ENCODE measurements at regions not wholly inside any gene's neighbourhood (a gene's known extent, or its start where the extent isn't known, plus 50 kb on each side); places are given as distances from the start of the nearest gene placed in this dataset.

- Histone ChIP-seq H2AFZ (ENCODE audit: low read depth, low read length, severe bottlenecking) (no peak overlapping the region), H3K27ac (ENCODE audit: low read depth, low read length) (no peak overlapping the region), H3K27me3 (ENCODE audit: low read length) (peaks cover 5% of the 10 kb centered on the region; the same call in 1 of the 2 replicates), H3K9me2 (replicated peaks; ENCODE audit: insufficient read depth, low read length) (no peaks in the 10 kb centered on the region), H3K4me2 (ENCODE audit: low read depth, low read length, poor library complexity, severe bottlenecking) (no peak overlapping the region), H4K20me1 (ENCODE audit: low read depth, low read length) (no peaks in the 10 kb centered on the region), H3K9ac (ENCODE audit: low read length) (no peak overlapping the region), H3K4me3 (ENCODE audit: insufficient read depth, low read length, poor library complexity, severe bottlenecking) (no peak overlapping the region), H3F3A (ENCODE audit: insufficient read depth) (no peaks in the 10 kb centered on the region), H3K36me3 (ENCODE audit: low read length) (no peaks in the 10 kb centered on the region), H3K9me3 (ENCODE audit: insufficient read depth, low read length) (no peaks in the 10 kb centered on the region), H3K79me2 (ENCODE audit: insufficient read depth, low read length) (no peaks in the 10 kb centered on the region)
- TF ChIP-seq EZH2phosphoT487 (conservative IDR thresholded peaks at IDR 0.05; ENCODE audit: low read length) (no peak), CTCF (IDR thresholded peaks at IDR 0.05; ENCODE audit: insufficient read depth, low read length, poor library complexity, severe bottlenecking) (no peak)
Measured at GRCh38 chr9:89725271-89725670, 120.5 kb downstream of the GADD45G start.

- H3K4me3 ChIP-seq (ENCODE audit: insufficient read depth, low read length, poor library complexity, severe bottlenecking), result no peak overlapping the region
- no peak overlapping the region for H3K9ac ChIP-seq (ENCODE audit: low read length)
- H3F3A ChIP-seq (ENCODE audit: insufficient read depth), result no peaks in the 10 kb centered on the region
- no peaks in the 10 kb centered on the region for H3K79me2 ChIP-seq (ENCODE audit: insufficient read depth, low read length)
- no peak for TF ChIP-seq CTCF (IDR thresholded peaks at IDR 0.05; ENCODE audit: insufficient read depth, low read length, poor library complexity, severe bottlenecking)
- no peak for TF ChIP-seq EZH2phosphoT487 (conservative IDR thresholded peaks at IDR 0.05; ENCODE audit: low read length)
- H3K9me2 ChIP-seq (replicated peaks; ENCODE audit: insufficient read depth, low read length), result no peaks in the 10 kb centered on the region
- no peaks in the 10 kb centered on the region for H3K36me3 ChIP-seq (ENCODE audit: low read length)
- no peak overlapping the region for H3K27ac ChIP-seq (ENCODE audit: low read depth, low read length)
- H4K20me1 ChIP-seq (ENCODE audit: low read depth, low read length), result no peaks in the 10 kb centered on the region
- H3K9me3 ChIP-seq (ENCODE audit: insufficient read depth, low read length), result no peaks in the 10 kb centered on the region
- H3K27me3 ChIP-seq (ENCODE audit: low read length), result no peaks in the 10 kb centered on the region
- no peak overlapping the region for H3K4me2 ChIP-seq (ENCODE audit: low read depth, low read length, poor library complexity, severe bottlenecking)
- H2AFZ ChIP-seq (ENCODE audit: low read depth, low read length, severe bottlenecking), result no peak overlapping the region
Measured at GRCh38 chr9:89729954-89730530, 125.2 kb downstream of the GADD45G start.

GRCh38 chr9:89730715-89731114 is 125.9 kb downstream of the GADD45G start:
- no peaks in the 10 kb centered on the region for H3K9me2 ChIP-seq (replicated peaks; ENCODE audit: insufficient read depth, low read length)
- no peaks in the 10 kb centered on the region for H4K20me1 ChIP-seq (ENCODE audit: low read depth, low read length)
- H3K9ac ChIP-seq (ENCODE audit: low read length), result no peak overlapping the region
- no peak overlapping the region for H3K27ac ChIP-seq (ENCODE audit: low read depth, low read length)
- H2AFZ ChIP-seq (ENCODE audit: low read depth, low read length, severe bottlenecking), result no peak overlapping the region
- H3K4me2 ChIP-seq (ENCODE audit: low read depth, low read length, poor library complexity, severe bottlenecking), result no peak overlapping the region
- H3K36me3 ChIP-seq (ENCODE audit: low read length), result no peaks in the 10 kb centered on the region
- H3K27me3 ChIP-seq (ENCODE audit: low read length), result no peaks in the 10 kb centered on the region
- H3K9me3 ChIP-seq (ENCODE audit: insufficient read depth, low read length), result no peaks in the 10 kb centered on the region
- H3K4me3 ChIP-seq (ENCODE audit: insufficient read depth, low read length, poor library complexity, severe bottlenecking), result no peak overlapping the region
- H3F3A ChIP-seq (ENCODE audit: insufficient read depth), result no peaks in the 10 kb centered on the region
- H3K79me2 ChIP-seq (ENCODE audit: insufficient read depth, low read length), result no peaks in the 10 kb centered on the region
- no peak for TF ChIP-seq CTCF (IDR thresholded peaks at IDR 0.05; ENCODE audit: insufficient read depth, low read length, poor library complexity, severe bottlenecking)
- no peak for TF ChIP-seq EZH2phosphoT487 (conservative IDR thresholded peaks at IDR 0.05; ENCODE audit: low read length)

All from SU-DHL-6 (cell line).